GM21576 (cell line): ENCODE measurements at regions not wholly inside any gene's neighbourhood (a gene's known extent, or its start where the extent isn't known, plus 50 kb on each side); places are given as distances from the start of the nearest gene placed in this dataset.
"Not testable (repeated sequence)": the region's sequence is repeated elsewhere in the genome, so short reads cannot be mapped to it uniquely, and the experiment has no call there.

Experiments
- ATAC-seq: cut with Tn5 transposase; IDR thresholded peaks from one replicate; pipeline ENCODE4 v1.9.1; 2021; ENCODE audit warnings: mild to moderate bottlenecking, moderate library complexity; ENCODE audit not compliant: unreplicated experiment

DNA sequence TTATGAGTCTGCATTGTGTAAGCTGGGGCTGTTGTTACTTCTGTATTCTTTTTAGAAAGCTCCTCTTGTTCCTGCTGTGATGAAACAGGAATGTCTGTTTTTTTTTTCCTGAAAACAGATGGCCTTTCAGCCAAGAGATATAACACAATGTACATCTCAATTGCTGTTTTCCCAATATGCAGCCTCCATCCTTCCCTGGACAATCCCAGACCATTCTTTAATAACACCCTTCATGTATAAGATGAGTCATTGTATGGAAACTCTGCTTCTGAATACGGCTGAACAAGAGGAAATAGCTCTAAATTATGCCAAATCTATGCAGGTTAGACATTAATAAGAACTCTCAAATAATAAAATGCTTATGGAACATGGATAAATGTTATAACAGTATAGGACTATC is 60.2 kb upstream of the LRRC4C start:
- ATAC-seq, result no peak

DNA sequence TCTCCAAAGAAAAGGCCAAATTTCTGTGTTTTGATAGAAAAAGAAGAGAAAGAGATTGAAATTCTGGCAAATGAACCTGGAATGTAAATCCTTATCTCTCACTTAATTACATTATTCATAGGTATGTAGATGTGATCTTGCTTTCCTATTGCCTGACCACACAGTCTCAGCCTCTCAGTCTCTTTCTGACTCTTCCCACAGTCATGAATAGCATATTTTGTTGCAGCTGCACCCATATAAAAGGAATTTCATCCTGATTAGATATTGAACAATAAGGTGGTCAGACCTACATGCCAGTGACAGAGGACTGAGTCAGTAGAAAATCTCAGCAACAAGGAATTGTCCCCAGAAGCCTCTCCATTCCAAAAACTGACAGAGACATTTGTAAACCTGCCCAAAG is 62.9 kb upstream of the LRRC4C start:
- no peak for ATAC-seq

DNA sequence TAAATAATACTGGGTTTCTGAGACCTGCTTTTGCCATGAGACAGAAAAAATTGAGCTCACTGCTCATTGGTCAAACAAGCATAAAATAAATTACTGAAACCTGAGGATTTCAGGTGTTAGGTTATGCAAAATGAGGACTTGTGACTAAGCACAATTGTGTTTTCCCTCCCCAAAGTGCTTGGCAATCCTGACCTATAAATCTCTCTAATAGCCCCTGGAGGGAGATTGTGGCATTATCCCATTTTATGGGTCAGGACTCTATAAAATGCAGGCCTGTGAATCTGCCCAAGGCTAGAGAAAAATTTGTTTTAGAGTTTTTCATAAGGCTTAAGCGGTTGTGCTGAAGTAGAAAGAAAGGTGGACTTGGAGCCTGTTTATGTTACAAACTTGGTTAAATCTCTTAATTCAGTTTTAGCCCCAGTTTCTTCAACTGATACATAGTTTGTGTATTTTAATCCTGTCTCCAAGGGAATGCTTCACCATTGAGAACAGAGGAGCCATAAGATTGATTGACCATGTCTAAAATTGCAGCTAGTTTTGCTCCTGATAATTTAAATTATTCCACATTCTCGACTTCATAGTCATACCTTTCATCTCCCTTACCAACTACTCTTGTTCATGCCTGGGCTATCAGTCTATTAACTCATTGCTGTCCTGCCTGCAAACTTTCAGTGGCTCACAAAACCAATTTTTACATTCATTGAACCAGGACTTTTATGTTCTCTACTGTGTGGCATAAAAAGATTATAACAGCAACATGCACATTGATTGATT is 63.6 kb upstream of the LRRC4C start:
- ATAC-seq, result no peak

DNA sequence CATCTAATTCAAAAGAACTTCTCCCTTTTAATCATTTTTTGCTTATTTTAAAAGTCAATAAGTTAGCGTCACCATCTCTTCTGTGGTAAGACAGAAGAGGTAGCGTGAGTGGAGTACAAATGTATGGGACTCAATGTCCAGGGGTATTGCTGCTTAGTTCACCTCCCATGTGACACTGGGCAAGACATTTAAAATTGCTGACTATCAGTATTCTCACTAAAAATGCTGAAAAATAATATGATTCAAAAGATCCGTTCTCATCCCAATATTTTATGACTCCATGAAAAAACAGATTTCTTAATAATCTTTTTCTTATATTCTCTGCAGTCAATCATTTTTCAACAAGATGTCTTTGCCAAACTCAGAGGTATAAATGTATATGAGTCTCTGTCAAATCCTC is 68.1 kb upstream of the LRRC4C start:
- no peak for ATAC-seq

DNA sequence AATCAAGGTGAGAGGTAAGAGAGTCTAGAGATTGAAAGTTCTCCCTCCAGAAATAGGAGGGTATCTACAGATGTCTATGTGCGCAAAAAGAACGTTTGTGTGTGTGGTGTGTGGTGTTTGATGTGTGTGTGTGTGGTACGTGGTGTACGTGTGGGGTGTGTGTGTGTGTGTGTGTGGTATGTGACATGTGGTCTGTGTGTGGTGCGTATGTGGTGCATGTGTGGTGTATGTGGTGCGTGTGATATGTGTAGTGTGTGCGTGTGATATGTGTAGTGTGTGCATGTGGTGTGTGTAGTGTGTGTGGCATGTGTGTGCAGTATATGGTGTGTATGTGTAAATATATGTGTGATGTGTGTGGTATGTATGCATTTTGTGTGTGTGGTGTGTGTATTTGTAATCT is 73.0 kb upstream of the LRRC4C start:
- no peak for ATAC-seq

DNA sequence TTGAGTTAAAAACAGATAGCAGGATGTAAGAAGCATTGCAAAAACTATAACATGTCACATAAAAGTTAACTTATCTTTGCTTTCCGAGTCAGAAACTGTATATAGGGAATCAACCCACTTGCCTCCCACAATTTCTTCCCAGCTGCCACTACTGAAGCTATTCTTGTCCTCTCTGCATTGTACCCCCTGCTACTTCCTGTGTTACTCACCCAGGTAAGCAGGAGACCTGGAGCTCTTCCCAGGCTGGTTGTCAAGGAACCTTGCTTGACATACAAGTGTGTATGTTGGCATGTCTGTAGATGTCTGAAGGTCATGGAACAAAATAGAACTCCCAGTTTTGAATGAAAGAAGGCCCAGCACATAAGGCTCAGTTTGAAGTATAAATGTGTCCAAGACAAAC is 74.3 kb upstream of the LRRC4C start:
- ATAC-seq, result no peak

DNA sequence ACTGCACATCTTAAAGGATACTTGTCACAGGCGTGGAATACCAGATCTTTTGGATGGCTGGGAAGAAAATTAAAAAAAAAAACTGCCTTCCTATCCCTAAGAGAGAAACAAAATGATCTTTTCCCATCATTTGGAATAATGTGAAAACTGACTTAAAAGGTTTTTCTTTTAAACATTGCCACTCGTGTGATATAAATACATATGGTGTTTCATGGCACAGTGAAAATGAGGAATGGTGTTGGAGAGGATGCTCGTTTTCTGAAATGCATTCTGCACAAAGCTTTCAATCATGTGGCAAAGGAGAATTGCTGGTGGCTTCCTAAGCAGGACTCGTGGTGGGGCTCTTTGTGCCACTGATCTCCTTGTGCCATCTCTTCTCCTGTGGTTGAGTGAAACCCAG is 74.9 kb upstream of the LRRC4C start:
- no peak for ATAC-seq

DNA sequence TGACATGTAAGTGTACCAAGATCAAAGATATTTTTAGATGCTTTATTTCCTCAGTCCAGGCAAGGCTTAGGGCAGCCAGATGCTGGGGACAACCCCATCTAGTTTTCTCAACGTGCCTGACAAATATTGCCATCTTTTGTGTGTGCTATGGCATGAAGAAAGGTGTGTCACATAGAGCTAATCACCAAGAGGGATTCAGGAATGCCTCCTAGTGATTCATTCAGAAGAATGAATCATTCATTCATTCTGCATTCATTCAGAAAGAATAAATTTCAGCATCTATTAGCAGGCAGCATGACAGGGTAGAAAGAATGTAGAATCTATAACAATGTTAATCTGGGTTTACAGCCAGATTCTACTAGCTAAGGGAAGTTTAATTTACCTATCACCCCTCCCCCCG is 75.4 kb upstream of the LRRC4C start:
- no peak for ATAC-seq

DNA sequence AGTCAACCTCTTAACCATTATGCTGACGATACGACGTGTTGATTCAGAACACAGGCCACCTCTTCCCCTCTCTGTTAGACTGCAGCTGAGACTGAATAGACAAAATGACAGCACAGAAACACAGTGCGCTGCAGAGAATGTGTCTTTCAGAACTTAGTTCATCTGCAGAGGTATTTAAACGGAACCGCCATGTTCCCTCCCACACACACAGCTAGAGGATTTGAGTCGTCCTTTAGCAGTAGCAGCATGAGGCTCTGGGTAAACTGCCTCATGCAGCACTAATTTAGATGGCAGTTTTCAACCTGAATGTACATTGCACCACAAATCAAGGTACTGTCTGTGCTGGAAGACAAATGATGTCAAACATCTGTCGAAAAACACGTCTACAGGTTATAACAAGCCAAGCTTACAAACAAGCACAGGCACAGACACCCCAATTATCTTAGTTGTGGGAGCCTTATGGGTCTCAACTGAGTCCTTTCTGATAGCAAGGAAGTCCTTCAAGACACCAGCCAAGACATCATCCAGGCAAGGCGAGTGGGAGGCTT is 76.6 kb upstream of the LRRC4C start:
- no peak for ATAC-seq

DNA sequence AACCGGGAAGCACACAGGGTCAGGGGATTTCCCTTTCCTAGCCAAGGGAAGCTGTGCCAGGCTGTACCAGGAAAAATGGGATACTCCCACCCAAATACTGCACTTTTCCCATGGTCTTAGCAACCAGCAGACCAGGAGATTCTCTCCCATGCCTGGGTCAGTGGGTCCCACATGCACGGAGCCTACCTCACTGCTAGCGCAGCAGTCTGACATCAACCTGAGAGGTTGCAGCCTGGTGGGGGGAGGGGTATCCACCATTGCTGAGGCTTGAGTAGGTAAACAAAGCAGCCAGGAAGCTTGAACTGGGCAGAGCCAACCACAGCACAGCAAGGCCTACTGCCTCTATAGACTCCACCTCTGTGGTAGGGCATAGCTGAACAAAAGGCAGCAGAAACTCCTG is 85.5 kb upstream of the LRRC4C start:
- not testable (repeated sequence) for ATAC-seq

DNA sequence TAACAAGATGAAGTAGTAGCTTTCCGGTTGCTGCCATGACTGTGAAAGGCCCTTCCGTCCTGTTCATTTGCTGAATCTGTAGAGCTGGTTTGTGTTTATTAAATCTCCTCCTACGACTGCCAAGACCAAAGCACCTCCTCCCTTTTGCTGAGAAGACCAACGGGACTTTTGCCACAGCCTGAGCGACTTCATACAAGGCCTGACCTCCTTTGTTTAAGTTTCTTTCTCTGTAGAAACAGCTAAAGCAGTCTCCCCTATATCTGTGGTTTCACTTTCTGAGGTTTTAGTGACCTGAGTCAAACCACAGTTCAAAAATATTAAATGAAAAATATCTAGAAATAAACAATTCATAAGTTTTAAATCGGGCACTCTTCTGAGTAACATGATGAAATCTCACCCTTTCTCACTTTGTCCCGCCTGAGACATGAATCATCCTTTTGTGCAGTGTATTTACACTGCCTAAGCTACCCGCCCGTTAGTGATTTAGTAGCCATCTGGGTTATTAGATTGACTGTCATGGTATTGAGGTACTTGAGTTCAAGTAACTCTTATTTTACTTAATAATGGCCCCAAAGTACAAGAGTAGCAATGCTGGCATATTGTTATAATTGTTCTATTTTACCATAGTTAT is 119.1 kb upstream of the LRRC4C start:
- ATAC-seq, result no peak

DNA sequence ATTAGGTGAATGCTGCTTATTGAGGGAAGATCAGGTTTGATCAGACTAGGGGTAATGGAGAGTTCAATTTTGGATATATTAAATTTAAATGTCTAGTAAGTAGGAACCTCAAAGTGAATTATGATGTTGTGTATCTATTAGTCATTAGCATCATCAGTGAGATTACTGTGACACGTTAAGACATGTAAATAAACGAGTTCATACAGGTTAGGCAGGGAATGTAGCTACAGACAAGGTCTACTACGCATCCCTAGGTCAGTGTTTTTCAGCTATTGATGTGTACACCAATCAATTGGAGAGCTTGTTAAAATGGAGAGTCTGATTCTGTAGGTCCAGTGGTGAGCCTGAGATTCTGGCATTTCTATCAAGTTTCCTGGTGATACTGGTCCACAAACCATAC is 120.1 kb upstream of the LRRC4C start:
- ATAC-seq, result no peak

DNA sequence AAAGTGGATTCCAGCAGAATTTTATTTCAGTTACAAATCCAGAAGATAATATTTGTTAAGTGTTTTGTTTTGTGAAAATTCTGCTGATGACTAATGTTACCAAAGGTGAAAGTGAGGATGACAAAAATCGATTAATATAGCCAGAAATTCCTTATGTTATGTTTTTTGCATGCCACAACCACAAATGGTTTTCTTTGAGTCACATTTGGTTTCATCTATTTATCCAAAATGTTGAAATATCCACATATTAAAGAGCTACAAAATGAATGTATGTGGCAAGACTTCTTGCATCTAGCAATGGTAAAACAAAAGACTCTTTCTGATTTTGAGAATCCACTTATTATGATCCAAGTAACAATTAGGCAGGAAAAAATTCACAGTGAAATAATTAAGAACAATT is 150.1 kb upstream of the LRRC4C start:
- no peak for ATAC-seq

DNA sequence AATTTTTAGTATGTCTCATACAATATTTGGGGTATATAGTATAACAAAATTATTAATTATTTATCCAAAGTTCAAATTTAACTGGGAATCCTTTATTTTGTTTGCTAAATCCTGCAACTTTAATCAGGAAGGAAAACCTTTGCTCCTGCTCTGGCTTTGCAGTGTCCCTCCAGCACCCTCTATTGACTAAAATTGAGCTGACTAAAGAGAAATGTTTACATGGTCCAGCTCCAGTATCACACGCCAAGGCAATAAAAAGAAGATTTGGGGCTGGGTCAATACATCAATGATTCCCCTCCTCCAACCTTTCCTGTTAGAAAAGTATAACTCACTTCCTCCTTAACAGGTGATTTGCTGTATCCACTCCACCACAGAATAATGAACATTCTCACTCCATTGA is 153.0 kb upstream of the LRRC4C start:
- no peak for ATAC-seq

DNA sequence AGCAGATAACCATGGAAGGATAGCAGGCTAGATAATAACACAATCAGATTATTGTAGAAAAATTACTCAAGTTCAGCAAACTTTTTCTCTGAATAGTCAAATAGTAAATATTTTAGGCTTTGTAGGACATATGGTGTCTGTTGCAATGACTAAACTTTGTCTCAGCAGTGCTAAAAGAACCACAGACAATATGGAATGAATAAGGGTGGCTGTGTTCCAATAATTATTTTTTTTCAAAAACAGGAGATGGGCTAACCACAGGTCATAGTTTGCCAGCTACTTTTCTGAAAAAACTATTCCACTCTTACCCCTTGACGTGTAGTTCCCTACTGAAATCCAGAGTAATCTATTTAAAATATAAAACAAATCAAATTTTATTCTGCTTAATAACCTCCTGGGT is 153.9 kb upstream of the LRRC4C start:
- ATAC-seq, result no peak

DNA sequence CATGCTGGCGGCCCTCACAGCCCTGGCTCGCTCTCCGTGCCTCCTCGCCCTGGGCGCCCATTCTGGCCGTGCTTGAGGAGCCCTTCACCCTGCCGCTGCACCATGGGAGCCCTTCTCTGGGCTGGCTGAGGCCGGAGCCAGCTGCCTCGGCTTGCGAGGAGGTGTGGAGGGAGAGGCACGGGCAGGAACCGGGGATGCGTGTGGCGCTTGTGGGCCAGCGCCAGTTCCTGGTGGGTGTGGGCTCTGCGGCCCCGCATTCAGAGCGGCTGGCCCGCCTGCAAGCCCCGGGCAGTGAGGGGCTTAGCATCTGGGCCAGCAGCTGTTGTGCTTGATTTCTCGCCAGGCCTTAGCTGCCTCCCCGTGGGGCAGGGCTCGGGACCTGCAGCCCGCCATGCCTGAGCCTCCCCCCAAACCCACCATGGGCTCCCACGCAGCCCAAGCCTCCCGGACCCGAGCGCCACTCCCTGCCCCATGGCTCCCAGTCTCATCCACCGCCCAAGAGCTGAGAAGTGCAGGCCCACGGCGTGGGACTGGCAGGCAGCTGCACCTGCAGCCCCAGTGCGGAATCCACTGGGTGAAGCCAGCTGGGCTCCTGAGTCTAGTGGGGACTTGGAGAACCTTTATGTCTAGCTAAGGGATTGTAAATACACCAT is 163.4 kb upstream of the LRRC4C start:
- no peak for ATAC-seq

DNA sequence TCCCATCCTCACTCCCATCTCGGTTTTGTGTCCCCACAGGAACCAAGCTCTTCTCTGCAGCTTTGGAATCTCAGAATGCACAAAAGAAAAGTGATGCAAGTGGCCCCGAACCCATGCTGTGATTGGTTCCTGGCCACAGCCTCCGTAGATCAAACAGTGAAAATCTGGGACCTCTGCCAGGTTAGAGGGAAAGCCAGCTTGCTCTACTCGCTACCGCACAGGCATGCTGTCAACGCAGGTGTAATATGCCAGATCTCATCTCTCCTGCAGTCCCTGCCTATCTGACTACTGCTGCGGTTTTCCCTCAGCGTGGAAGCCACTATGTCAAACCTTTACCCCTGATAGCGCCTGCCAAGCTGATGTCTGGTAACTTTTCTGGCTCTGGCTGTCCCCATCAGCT is 200.5 kb upstream of the LRRC4C start:
- no peak for ATAC-seq

DNA sequence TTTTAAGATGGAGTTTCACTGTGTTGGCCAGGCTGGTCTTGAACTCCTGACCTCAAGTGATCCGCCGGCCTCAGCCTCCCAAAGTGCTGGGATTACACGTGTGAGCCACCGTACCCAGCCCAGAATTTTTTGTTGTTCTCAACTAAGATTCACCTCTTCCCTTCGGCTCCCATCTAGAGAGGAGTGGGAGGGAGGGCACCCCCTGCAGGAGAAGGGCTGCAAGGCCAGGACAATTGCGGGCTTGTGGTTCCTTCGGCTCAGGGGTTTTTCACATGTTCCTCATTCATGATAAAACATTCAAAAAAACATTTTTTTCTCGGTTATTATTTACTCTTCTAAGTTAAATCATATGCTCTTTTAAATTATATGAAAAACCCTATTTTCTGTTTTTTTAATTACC is 201.1 kb upstream of the LRRC4C start:
- no peak for ATAC-seq

DNA sequence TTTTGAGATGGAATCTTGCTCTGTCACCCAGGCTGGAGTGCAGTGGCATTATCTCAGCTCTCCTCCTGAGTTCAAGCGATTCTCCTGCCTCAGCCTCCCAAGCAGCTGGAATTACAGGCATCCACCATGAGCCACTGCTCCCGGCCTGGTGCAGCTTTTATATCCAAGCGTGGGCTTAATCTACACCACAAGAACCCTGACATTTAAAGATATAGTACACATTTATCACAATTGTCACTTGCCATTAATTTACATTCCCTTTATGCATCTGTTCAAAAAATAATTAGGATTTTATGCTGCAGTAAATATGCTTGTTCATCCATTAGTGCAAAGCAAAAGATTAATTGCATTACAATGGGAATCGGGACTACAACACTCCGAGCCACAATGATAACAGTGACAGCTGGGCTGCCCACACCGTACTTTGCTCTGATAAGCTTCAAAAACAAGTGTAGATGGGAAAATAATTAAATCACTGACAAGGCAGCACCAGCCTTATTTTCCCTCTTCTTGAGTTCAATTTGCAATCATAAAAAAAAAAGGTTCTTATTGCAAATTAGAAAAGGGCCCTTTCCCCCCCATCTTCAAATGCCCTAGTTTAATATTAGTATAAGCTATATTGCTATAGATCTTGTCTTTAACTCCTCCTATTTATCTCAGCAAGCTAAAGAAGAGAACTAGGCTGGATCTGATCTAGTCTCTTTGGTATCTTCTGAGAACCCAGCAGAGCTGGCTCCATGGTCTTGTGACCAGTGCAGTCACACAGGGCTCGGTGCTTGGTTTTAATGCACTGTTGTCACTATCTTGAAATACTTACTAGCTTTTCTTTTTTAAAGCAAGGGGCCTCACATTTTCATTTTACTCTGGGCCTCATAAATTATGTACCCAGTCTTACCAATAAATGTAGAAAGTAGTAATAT is 206.2 kb upstream of the LRRC4C start:
- no peak for ATAC-seq

DNA sequence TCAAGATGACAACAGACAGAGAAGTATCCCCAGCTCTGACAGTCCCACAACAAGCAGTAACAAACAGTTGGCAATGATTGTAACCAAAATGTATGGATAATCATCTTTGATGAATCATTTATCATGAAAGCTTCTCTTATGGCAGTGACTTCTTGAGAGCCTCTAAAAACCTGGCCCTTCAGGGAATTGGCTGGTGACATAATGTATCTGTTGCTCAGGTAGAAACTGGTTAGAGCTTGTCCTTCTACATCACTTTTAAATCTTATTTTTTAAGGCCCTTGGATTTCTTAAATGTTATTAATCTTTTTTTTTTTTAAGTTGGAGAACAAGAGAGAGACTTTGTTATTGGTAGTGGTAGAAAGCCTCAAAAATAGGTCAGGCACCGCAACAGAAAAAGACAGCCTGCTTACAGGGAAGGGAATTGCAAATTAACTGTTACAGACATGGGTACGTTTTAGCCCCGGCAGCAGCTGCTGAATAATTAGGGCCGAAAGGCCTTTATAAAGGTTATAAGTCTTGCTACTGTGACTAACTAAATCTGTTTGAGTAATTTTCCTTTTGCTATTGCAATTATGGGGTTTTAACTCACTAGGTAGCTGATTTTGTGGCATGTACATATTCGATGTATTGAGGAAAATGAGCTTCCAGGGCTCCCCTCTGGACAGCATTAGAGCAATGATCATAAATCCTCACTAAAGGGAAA is 207.7 kb upstream of the LRRC4C start:
- no peak for ATAC-seq
